B cell (primary cell): ENCODE measurements at regions not wholly inside any gene's neighbourhood (a gene's known extent, or its start where the extent isn't known, plus 50 kb on each side); places are given as distances from the start of the nearest gene placed in this dataset.
"Not testable (repeated sequence)": the region's sequence is repeated elsewhere in the genome, so short reads cannot be mapped to it uniquely, and the experiment has no call there.

Experiments
- ATAC-seq: fragments of 200-7000 bp; cut with Tn5 transposase; one replicate; pipeline ENCODE4 v1.10.0; 2021; ENCODE audit warnings: low read depth, mild to moderate bottlenecking, moderate number of reproducible peaks, moderate library complexity
- CTCF ChIA-PET: fragments of 350-600 bp; sonication (Branson Sonifier 250); formaldehyde crosslinking; loops from one replicate; lab custom pipeline; 2021; ENCODE audit warnings: antibody characterized with exemption, inconsistent platforms; lab: Charles Lee
- POLR2A ChIA-PET: fragments of 350-600 bp; sonication (Branson Sonifier 250); formaldehyde crosslinking; loops from one replicate; lab custom pipeline; 2021; ENCODE audit warnings: antibody characterized with exemption; lab: Charles Lee
- DNase-seq: peaks from one replicate; pipeline ENCODE4 v3.0.0; 2013
- H2AFZ ChIP-seq: 2 replicates; pipeline ENCODE4 v1.6.1; 2012; ENCODE audit warnings: mild to moderate bottlenecking, low read depth, low read length; ENCODE audit not compliant: insufficient read depth, poor library complexity, severe bottlenecking
- H3K27ac ChIP-seq, 2 donors: 1 replicate in 1 of 2; 2 replicates in 1 of 2; pipeline ENCODE4 v1.5.1; 2012 to 2013; ENCODE audit warnings: low read length in 2 of 2, mild to moderate bottlenecking in 2 of 2, moderate library complexity in 1 of 2
- H3K27me3 ChIP-seq, 4 experiments: fragments of 200-600 bp in 1 of 4; sonication (generic) in 1 of 4; replicated peaks in 1 of 4; 1 replicate in 2 of 4; 2 replicates in 2 of 4; pipeline versions ENCODE4 v1.6.1 to v1.7.0; 2013 to 2016; ENCODE audit warnings: low read length in 3 of 4, mild to moderate bottlenecking in 2 of 4, mixed read lengths in 1 of 4, moderate library complexity in 1 of 4; ENCODE audit not compliant: insufficient read depth in 4 of 4, control insufficient read depth in 3 of 4; ENCODE audit errors: control extremely low read depth in 1 of 4
- H3K36me3 ChIP-seq, 2 experiments: replicated peaks in 1 of 2; 1 replicate in 1 of 2; 2 replicates in 1 of 2; pipeline versions ENCODE4 v1.6.1 to v1.7.1; 2013; ENCODE audit warnings: low read length in 1 of 2; ENCODE audit not compliant: insufficient read depth in 2 of 2, control insufficient read depth in 1 of 2; ENCODE audit errors: control extremely low read depth in 1 of 2, extremely low read depth in 1 of 2
- H3K4me1 ChIP-seq, 2 donors: fragments of 200-600 bp in 1 of 2; sonication (generic) in 1 of 2; 1 replicate in 1 of 2; 2 replicates in 1 of 2; pipeline versions ENCODE4 v1.5.1 to v1.6.1; 2013 to 2017; ENCODE audit warnings: low read length in 2 of 2; ENCODE audit not compliant: control insufficient read depth in 2 of 2, insufficient read depth in 2 of 2
- H3K4me2 ChIP-seq: replicated peaks from 2 replicates; pipeline ENCODE3; 2012; ENCODE audit warnings: mild to moderate bottlenecking, low read depth, low read length; ENCODE audit not compliant: poor library complexity, severe bottlenecking
- H3K4me3 ChIP-seq, 5 experiments: fragments of 200-600 bp in 1 of 5; sonication (generic) in 1 of 5; 1 replicate in 3 of 5; 2 replicates in 2 of 5; pipeline versions ENCODE4 v1.5.1 to v1.7.0; 2011 to 2016; ENCODE audit warnings: low read length in 4 of 5, mild to moderate bottlenecking in 4 of 5, low read depth in 2 of 5, control low read depth in 1 of 5, moderate library complexity in 1 of 5; ENCODE audit not compliant: insufficient read depth in 1 of 5; ENCODE audit errors: control extremely low read depth in 1 of 5, extremely low read depth in 1 of 5
- H3K79me2 ChIP-seq: fragments of 200-600 bp; sonication (generic); one replicate; pipeline ENCODE4 v1.6.0; 2016; ENCODE audit warnings: low read length; ENCODE audit not compliant: control insufficient read depth, insufficient read depth
- H3K9ac ChIP-seq: fragments of 200-600 bp; sonication (generic); 2 replicates; pipeline ENCODE4 v1.6.1; 2017; ENCODE audit warnings: mild to moderate bottlenecking, low read length, moderate library complexity
- H3K9me3 ChIP-seq, 3 donors: one replicate each; pipeline versions ENCODE4 v1.6.1 to v1.7.1; 2013; ENCODE audit warnings: low read length in 2 of 3; ENCODE audit not compliant: control insufficient read depth in 2 of 3, insufficient read depth in 1 of 3; ENCODE audit errors: control extremely low read depth in 1 of 3
- H4K20me1 ChIP-seq: 2 replicates; pipeline ENCODE4 v1.6.0; 2012; ENCODE audit warnings: mild to moderate bottlenecking, low read length; ENCODE audit not compliant: insufficient read depth, control insufficient read depth, poor library complexity, severe bottlenecking
- H3K27ac Mint-ChIP-seq: one replicate; pipeline ENCODE4 v1.8.0; 2021; ENCODE audit warnings: mixed read lengths
- H3K27me3 Mint-ChIP-seq: one replicate; pipeline ENCODE4 v1.8.0; 2021; ENCODE audit warnings: mixed read lengths
- H3K4me1 Mint-ChIP-seq: one replicate; pipeline ENCODE4 v1.8.0; 2021; ENCODE audit warnings: mixed read lengths
- H3K4me3 Mint-ChIP-seq: one replicate; pipeline ENCODE4 v1.8.0; 2021; ENCODE audit warnings: mixed read lengths
- H3K9me3 Mint-ChIP-seq: one replicate; pipeline ENCODE4 v1.8.0; 2022; ENCODE audit warnings: mixed read lengths; ENCODE audit not compliant: insufficient read depth
- CTCF ChIP-seq: fragments of 200-600 bp; IDR thresholded peaks from one replicate; pipeline ENCODE4 v1.8.0; 2022; ENCODE audit warnings: antibody characterized with exemption, mild to moderate bottlenecking
- EZH2 ChIP-seq: IDR thresholded peaks from 2 replicates; pipeline ENCODE4 v1.6.1; 2012; ENCODE audit warnings: borderline replicate concordance, low read depth, mild to moderate bottlenecking, moderate library complexity, low read length; ENCODE audit not compliant: insufficient read depth, poor library complexity, severe bottlenecking
- WGBS: methylation state at CpG from one replicate; pipeline ENCODE4 v1.1.5; 2013; ENCODE audit warnings: missing lambda C conversion rate; ENCODE audit not compliant: insufficient coverage; 5-methylcytosine and 5-hydroxymethylcytosine counted together
- intact Hi-C: fragments of 100-400 bp; cut with micrococcal nuclease; formaldehyde crosslinking; loops from one replicate; pipeline ENCODE4 v1.10.0; 2022

- Histone ChIP-seq H2AFZ (no peak overlapping the region), H3K4me1 (no peaks in the 10 kb centered on the region), H3K27me3 (no peaks in the 10 kb centered on the region), H4K20me1 (no peaks in the 10 kb centered on the region), H3K36me3 (no peaks in the 10 kb centered on the region), H3K27ac (no peak overlapping the region), H3K79me2 (no peaks in the 10 kb centered on the region), H3K4me2 (no peak overlapping the region), H3K9ac (no peak overlapping the region), H3K4me3 (no peak overlapping the region), H3K9me3 (peaks cover 0 to 6% (median 0%) of the 10 kb centered on the region in 3 donors)
- ChIA-PET POLR2A (no interaction called here), CTCF (no interaction called here)
- Mint-ChIP-seq H3K9me3 (no peaks in the 10 kb centered on the region), H3K27ac (no peak overlapping the region), H3K4me1 (no peaks in the 10 kb centered on the region), H3K4me3 (no peak overlapping the region), H3K27me3 (no peaks in the 10 kb centered on the region)
- TF ChIP-seq CTCF (no peak), EZH2 (no peak)
- WGBS, result 81% methylated on average over 9 of the region's 9 CpGs
- ATAC-seq, result no peak
- no peak for DNase-seq
- intact Hi-C loops, result no loop called here
Measured at GRCh38 chr5:102099766-102100331, 196.2 kb downstream of the SLCO4C1 start.

GRCh38 chr5:102099083-102099482 lies 197.0 kb downstream of the SLCO4C1 start:
- H3K9ac ChIP-seq, DNase-seq, H3K9me3 ChIP-seq, H3K27ac Mint-ChIP-seq, H3K27me3 ChIP-seq, H4K20me1 ChIP-seq, H3K4me1 Mint-ChIP-seq, H3K4me3 ChIP-seq, CTCF ChIA-PET, ATAC-seq, H3K4me3 Mint-ChIP-seq, H3K36me3 ChIP-seq, POLR2A ChIA-PET, H3K79me2 ChIP-seq, H3K27ac ChIP-seq, H3K4me1 ChIP-seq, H3K4me2 ChIP-seq, intact Hi-C loops, H3K27me3 Mint-ChIP-seq, H3K9me3 Mint-ChIP-seq, H2AFZ ChIP-seq: not testable (repeated sequence)
- WGBS, result 71% methylated on average over 1 of the region's 6 CpGs

- H3K36me3 ChIP-seq, H3K9me3 Mint-ChIP-seq, H3K4me3 ChIP-seq, intact Hi-C loops, H3K27ac Mint-ChIP-seq, POLR2A ChIA-PET, H3K4me1 Mint-ChIP-seq, H3K79me2 ChIP-seq, H3K4me1 ChIP-seq, H3K9me3 ChIP-seq, DNase-seq, H3K4me2 ChIP-seq, H3K27ac ChIP-seq, H3K9ac ChIP-seq, ATAC-seq, H3K27me3 ChIP-seq, H3K4me3 Mint-ChIP-seq, H2AFZ ChIP-seq, H4K20me1 ChIP-seq, H3K27me3 Mint-ChIP-seq: not testable (repeated sequence)
- CTCF ChIA-PET, result interaction anchor here (0.6 kb wide), 1 partner anchor 18 kb away, joined by 4 read pairs; no protein-coding TSS in a partner anchor
- WGBS, result 30% methylated on average over 1 of the region's 3 CpGs
Measured at GRCh38 chr5:102098606-102099005, 197.5 kb downstream of the SLCO4C1 start.
